Stimulated activated CD8-positive, alpha-beta memory T cell treated with anti-CD3 and anti-CD28 coated beads, Interleukin-15, amount 100 ng/mL, for 48 hours (primary cell): ENCODE measurements at regions not wholly inside any gene's neighbourhood (a gene's known extent, or its start where the extent isn't known, plus 50 kb on each side); places are given as distances from the start of the nearest gene placed in this dataset.

Experiments
- DNase-seq, 2 donors: peaks; one replicate each; pipeline ENCODE4 v3.0.0-alpha.2; 2020; ENCODE audit warnings: low read depth in 2 of 2

DNA sequence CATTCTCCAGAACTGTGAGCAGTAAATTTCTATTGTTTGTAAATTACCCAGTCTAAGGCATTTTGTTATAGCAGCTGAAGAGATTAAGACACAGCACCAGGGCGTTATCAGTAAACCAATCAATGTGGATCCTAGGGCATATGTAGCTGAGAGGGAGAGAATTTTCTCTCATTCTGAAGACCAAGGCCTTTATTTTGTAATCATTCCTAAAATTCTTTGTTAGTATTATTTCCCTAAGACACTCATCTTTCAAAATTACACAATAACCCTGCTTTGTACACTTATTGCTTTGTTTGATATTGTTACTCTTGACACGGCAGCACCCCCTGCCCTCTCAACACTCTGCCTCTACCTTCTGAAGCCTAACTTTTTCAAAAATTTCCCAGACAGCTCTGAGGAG lies 419.1 kb downstream of the SLC4A3 start:
- no peak for DNase-seq

DNA sequence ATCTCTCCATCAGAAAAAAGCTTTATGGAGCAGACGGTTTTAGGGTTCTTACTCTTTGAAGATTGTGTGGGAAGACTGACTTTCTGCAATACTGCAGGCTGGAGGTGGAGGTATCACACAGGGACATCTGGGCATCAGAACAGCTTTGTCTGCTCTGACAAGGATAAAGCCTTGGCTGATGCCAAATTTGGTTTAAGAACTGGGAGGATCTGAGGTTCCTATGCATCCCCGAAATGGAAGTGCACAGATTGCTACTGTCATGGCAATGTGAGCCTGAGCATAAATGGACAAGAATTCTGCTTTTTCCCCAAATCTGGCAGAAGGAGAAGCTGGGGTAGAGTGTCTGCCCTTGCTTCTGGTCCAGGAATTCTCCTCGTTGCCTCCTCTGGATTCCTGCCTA lies 424.3 kb downstream of the SLC4A3 start:
- no peak for DNase-seq

DNA sequence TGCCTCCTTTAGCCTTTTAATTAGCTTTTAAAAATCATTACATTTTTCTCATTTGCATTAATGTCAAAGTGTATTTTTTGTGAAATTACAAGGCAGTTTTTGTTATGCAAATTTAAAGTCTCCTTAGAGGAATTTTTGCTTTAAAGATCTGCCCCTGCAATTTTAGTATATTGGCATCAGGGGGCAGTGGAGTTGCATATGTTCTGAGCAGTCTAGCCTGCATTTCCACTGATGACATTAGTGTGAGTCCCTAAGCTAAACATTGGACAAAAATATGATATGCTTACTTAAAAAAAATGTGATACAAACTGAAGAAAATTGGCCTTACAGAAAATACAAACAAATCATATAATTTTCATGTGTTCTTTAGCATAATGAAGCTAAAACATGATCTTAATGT lies 426.5 kb downstream of the SLC4A3 start:
- DNase-seq = no peak

DNA sequence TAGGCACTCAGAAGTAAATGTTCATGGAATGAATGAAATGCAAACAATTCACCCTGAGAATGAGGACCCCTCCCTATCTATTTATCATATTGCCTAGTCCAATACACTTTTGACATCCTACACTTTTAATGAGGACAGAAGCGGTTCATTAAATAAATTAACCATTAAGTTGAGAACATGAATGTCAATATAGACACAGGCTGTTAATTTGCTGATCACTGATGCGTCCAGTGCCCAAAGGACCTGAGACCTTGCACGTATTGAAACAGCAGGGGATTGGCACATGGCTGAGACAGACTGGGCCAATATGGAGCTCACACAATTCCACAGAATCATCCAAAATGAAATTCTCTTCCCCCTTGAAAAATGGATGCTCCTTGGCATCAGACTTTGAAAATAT lies 430.0 kb downstream of the SLC4A3 start:
- no peak for DNase-seq

DNA sequence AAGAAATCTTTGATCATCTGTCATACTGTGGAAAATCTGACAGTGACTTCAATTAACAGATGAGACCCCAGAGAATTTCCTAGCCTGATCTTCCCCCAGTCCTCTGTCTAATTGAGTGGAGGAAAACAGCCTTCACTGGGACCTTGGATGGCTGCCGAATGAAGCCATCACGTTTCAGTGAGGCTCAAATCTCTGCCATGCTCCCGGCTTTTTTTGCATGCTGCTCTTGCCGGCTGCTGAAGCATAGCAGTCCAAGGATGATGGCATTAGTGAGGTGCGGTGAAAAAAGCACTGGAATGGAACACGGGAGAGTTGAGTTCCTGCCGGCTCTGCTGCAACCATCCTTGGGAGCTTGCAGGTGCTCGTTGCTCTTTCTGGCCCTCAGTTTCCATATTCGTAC lies 430.5 kb downstream of the SLC4A3 start:
- DNase-seq = no peak

DNA sequence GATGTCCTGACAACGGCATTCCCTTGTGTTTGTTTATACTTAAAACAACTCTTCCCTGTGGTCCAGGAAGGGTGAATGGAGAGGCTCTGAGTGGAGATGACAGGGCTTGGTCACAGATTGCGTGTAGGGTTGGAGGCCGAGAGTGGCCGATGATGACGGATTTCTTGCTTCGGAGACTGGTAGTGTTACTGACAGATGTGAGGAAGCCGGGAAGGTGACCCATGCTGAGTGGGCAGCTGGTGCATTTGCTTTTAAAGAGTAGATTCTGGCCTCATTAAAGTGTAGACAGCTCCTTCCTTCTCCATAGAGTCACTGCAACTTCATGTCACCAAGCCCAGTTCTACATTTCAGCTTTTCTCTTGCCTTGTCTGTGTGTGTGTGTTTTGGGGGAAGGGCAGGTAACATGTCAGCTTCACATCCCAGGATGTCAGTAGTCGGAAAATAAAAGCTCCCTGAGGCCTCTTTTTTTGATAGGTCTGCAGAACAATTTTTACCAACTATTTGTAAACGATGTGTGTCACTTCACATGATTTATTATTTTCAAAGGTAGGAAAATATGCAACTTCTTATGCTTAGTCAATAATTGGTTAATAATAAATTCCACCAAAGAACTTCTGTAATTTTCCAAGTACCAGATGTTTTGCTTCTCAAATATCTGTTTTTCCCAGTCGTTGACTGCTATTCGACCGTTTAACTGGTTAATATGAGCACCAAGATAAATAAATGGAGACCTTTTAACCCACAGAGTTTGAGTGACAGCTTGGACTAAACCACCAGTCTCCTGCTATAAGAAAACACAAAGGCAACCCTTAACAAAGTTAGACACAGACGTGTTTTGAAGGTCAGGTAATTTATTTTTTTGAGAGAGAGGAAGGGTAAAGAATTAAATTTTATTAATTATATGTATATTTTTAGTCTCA lies 436.9 kb downstream of the SLC4A3 start:
- DNase-seq = no peak

DNA sequence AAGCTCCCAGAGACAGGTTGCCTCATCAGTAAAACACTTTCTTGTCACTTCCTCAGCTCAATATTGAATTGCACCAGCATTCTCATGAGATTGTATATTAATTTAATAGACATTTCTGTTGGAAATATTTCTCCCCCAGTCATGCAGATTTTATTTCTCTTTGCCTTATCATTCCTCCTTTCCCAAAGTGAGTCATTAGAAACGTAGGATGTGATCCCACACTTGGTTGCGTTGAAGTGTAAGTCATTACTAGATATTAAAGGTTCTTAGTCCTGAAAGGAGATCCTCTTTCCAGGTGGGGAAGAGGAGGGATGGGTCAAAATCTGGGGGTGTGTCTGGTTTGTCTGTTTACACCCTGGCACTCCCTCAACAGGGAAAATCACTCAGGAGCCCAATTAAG lies 438.2 kb downstream of the SLC4A3 start:
- DNase-seq = no peak

DNA sequence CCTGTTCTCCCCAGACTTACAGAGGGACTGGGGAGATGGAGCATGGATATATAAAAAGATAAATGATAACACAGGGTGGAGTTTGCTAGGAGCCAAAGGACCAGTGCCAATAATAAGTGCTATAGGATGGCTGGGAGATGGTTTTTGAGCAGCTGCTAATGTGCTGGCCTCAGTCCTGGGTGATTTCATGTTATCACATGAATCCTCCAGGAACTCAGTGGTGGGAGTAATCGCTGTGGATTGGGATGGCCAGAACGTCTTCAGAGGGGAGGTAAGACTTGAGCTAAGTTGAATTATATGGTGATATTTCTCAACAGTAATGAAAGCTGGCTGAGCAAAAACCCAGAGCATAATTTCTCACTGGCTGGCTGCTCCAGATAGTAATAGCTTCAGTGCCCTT lies 441.4 kb downstream of the SLC4A3 start:
- DNase-seq = no peak

DNA sequence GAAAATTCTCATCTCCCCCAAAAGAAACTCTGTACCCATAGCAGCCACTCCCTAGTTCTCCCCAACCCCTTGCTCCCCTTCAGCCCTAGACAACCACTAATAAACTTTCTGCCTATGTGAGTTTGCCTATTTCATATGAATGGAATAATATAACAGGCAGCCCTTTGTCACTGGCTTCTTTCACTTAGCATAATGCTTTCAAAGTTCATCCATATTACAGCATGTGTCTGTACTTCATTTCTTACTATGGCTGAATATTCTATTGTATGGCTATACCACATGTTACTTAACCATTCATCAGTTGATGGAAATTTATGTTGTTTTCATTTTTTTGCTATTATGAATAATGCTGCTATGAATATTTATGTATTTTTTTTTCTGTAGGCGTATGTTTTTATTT lies 442.9 kb downstream of the SLC4A3 start:
- DNase-seq = no peak

DNA sequence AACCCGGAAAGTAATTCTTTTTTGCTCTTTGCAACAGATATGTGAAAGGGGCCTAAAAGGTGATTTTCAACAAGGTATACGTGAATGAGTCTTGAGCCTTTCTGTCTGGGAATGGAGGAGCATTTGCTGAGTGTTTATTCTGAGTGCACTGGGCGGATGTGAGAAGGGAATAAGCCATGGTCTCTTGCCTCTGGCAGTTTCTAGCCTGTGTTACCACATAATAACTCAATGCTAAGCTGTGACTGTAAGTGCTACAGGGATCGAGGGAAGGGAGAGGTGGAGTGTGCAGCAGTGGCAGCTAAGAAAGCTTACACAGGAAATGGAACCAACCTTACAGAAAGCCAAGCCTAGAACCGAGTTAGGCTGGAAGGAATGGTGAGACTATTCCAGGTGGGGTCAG lies 444.3 kb downstream of the SLC4A3 start:
- DNase-seq = no peak

DNA sequence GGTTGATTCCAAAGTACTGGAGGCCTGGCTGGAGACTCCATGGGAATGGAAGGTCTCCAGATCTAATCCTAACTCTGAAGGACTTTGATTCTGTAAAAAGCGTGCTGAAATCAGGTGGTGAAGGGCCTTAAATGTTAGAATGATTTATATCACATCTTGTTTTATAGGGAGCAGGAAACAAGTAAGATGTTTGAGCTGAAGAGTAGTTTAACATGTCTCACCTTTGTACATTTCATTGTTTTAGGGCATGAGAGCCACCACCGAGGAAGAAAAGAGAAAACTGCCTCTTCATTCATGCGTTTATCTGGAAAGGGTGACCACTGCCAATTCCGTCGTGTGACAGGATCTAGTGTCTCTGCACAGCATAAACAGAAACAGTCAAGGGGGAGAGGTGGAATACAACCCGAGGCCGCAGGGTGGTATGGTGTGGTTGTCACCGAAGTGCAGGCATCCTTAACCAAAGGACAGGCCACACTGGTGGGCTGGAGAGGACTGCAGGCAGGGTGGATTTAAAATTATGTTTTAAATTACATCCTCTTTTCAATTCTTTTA lies 445.3 kb downstream of the SLC4A3 start:
- DNase-seq = no peak

DNA sequence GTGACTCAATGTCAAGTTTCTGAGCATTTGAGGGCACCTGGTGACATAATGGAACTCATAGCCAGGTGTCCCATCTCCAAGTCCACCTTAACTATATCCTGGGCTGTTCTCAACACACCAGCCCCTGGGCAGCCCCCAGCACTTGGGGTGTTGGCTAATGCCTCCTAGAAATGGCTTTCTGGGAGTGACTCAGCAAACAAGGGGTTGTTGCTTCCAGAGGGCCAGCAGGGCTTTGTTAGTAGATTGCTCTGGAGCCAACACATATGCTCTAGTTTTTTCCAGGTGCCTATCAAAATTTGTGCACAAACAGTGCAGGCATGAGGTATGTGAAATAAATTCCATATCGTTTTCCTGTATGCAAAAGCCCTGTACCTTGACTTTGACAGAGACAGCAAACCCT lies 448.4 kb downstream of the SLC4A3 start:
- no peak for DNase-seq

DNA sequence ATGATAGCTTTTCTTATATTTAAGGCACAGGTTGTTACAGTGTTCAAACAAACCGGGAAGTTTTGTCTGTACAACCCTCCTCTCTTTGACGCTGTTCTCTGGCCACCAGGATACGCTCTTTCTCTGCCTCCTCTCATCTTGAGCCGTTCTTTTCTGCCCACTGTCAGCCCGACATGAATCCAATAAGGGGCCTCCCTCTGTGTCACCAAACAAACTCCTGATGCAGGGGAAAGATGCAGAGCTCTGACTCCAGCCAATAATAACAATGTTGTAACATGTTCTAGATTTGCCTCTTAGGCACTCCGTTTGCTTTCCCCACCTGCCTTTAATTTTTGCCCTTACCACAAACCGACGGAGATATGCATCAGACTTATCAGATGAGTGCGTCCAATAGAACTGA lies 449.3 kb downstream of the SLC4A3 start:
- no peak for DNase-seq

DNA sequence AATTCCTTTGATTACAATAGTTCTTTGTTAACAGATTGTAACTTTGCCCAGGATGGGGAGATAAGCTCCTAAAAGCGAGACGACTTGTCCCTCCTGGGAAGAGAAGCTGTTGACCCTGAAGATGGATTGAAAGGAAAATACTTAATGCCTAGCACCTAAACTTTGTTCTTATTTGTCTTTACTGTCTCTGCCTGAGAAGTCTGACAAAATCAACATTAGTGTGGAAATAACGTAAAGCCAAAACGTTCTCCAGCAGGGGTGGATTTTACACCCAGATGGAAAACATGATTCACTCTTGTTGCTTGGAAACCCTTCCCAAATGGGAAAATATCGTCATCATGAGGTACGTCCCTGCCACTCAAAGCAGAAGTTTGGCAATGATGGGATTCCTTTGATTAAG lies 450.1 kb downstream of the SLC4A3 start:
- DNase-seq = no peak

DNA sequence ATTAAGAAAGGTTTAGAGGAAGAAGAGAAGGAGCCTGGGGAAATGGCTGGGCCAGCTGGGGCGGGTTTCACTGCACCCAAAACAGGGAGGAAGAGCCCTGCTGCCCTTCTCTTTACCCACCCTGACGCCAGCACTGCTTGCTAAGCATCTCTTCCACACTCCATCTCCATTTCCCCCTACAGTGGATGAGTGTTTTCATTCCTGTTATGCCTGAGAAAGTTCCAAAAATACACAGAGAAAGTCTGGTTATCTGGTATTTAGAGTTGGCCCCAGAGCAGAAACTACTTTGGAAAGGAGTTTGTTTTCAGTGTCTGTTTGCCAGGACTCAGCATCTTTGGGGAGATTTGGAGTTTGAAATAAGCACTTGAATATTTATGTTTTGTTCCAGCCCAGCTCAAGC lies 451.0 kb downstream of the SLC4A3 start:
- DNase-seq = no peak

DNA sequence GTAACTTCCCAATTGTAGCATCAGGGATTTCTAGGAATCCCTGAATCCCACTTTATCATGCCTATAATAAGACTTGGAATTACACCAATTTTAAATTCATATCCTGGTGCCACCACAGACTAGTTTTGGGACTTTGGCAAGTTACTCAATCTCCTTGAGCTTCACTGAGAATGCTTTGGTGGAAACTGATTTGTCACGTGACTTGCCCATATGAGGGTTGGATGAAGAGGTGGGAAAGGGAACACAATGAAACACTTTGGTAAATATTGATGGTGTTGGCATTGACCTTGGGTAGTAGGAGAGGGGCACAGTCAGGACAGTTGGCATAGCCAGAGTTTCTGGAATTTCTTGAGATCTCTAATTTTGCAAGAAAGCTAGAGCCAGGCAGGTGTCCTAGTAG lies 452.2 kb downstream of the SLC4A3 start:
- DNase-seq = no peak

DNA sequence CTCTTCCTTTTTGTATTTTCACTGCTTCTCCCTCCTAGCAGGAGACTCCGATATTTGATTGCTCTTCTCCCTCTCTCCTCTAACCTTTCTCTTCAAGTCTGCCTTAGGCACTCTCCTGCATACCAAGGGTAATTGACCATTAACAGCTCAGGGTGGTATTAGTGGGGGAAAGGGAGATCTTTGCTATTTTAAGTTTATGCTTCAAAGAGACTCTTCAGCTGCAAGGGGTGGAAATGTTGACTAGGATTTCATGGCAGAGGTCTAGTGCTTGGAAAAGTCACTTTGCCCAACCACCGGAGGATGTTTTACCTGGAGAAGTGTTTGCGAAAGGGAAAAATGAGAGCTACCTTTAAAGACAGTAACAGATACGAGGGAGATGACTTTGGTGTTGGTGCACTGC lies 453.7 kb downstream of the SLC4A3 start:
- DNase-seq = no peak

DNA sequence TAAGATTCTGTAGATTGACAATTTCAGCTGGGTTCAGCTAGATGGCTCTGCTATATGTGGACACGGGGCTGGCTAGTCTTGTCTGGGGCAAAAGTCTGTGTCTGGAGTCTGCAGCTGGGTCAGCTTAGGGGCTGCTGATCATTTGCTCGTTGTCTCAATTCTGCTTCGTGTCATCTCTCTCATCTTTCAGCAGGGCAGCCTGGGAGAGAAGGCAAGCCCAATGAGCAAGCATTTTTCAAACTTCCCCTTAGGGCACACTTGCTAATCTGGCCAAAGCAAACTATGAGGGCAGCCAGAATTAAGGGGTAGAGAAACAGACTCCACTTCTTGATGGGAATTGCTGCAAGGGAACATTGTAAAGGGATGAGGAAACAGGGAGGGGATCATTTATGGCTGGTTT lies 462.6 kb downstream of the SLC4A3 start:
- DNase-seq = no peak

DNA sequence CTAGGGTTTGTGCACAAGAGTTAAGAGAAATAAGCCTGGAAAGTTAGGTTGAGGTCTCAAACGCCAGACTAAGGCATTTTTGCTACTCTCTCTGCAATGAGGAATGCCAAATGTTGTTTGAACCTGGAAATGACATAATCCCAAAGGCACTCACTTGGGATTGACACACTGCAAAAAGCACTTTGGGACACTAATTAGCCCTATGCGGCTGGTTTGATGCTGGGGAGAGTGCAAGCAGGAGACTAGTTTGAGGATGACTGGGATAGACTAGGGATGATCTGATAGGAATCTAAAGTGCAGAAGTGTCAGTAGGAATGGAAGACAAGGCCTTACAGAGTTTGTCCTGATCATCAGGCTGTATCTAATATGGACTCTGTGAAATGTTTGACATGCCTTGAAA lies 469.0 kb downstream of the SLC4A3 start:
- DNase-seq = no peak

DNA sequence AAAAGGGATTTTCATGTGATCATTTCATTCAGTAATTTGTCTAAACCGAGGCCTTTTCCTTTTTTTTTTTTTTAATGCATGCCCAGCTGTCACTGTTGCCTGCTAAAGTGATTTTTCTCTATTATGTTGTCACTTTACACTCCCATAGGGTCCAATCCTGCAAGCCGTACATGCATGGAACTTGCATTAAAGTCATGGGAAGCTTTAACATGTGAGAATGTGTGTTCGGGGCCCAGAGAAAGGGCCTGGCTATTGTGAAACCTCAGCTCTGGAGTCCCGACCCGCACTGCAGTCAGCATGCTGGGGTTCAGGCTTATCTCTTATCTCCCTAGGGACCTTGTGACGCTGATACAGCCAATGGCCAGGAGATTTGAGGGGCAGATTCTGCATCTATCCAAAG lies 474.6 kb downstream of the SLC4A3 start:
- DNase-seq = no peak

DNA sequence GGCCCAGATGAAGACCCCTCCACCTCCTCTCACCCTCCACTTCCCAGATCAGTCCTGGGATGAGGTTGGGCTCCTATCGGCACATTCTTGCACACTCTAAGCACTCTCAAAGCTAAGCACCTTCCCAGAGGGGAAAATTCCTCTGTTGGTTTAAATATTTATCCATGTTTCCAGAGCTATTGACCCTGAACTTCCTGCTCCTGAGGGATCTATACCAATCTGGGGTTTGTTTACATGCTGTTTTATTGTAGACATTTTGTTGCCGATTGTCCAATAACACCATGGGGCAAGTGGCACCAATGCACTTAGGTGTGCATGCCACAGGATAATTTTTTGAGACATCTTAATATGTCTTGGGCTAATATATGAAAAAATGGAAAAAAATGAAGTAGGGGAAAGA lies 476.2 kb downstream of the SLC4A3 start:
- DNase-seq = no peak

DNA sequence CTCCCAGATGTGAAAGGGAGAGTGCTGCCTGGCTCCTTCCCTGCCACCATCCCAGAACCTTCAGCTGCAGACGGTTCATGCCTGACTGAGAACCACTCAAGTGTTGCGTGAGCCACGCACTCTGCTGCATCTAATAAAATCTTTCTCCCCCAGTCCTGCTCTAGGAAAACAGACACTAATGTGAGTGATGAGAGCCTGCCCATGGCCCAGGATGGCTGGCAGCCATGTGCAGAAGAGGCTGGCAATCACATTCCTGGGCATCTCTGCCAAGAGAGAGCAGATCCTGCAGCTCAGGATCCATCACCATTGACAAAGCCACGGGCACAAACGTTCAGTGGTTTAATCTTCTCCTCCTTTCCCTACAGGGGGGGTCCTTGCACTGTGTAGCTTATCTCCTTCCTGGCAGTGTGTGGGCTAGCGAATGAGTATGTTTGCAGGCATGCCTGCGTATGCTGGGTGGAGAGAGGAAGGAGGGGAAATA lies 477.5 kb downstream of the SLC4A3 start:
- no peak for DNase-seq

DNA sequence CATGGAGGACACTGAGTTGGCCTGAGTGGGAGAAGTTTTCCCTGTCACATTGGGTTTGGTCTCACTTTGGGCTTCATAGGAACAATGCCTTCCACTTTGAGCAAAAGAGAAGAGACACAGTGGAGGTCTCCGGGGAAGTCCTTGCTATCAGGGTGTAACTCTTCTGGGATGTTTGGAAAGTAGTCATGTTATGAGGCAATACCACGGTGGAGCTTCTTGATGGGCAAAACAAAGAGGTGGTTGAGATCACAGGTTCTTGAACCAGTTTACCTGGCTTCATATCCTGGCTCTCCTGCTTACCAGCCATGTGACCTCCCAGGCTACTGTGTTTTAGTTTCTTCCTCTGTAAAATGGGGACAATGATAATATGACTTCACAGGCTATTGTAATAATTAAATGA lies 478.6 kb downstream of the SLC4A3 start:
- DNase-seq = no peak

DNA sequence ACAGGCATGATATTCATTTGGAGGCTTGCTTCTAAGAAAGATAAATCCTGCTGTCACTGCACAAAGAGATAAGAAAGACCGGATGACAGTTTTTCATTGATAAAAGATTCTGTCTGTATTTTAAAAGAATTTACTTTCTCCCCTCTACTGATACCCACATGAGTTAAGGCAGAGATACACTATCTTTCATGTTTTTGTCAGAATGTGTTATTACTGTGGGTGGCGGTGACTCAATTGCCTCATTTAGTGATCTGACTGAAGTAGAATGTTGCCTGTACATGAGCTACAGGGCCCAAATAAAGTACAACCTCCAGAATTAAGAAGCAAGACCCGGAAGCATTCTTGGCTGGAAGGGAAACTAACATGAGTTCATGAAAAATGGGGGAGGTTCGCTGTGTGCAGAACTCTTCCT lies 480.0 kb downstream of the SLC4A3 start:
- no peak for DNase-seq
